ENCODE measurements at regions not wholly inside any gene's neighbourhood (a gene's known extent, or its start where the extent isn't known, plus 50 kb on each side); places are given as distances from the start of the nearest gene placed in this dataset.

GRCh38 chrX:25066131-25066530, 50.4 kb upstream of the ARX start:
- Mint-ChIP-seq H3K9me3 (peaks cover 0 to 12% (median 0%) of the 10 kb centered on the region in 9 donors), H3K27me3 (no peaks in the 10 kb centered on the region), H3K4me1 (peaks cover 0 to 9% (median 8%) of the 10 kb centered on the region in 4 donors), H3K36me3 (no peaks in the 10 kb centered on the region), H3K4me3 (no peak overlapping the region), H3K27ac (no peak overlapping the region)
- ATAC-seq = no peak
- POLR2A ChIA-PET = no interaction called here
- no peak for DNase-seq

All from naive thymus-derived CD8-positive, alpha-beta T cell (primary cell).